ENCODE measurements at regions not wholly inside any gene's neighbourhood (a gene's known extent, or its start where the extent isn't known, plus 50 kb on each side); places are given as distances from the start of the nearest gene placed in this dataset.

GRCh38 chr10:130889780-130890179 lies 421.7 kb downstream of the TCERG1L start:
- Histone ChIP-seq H3K27me3 (ENCODE audit: control insufficient read depth, insufficient read depth, low read length) (no peaks in the 10 kb centered on the region), H3K36me3 (ENCODE audit: control insufficient read depth, insufficient read depth, low read length) (no peaks in the 10 kb centered on the region), H3K4me3 (ENCODE audit: low read depth, low read length) (no peak overlapping the region)
- FAIRE-seq (no peak), DNase-seq (ENCODE audit: low read depth) (no peak)
- no peak for TF ChIP-seq CTCF (IDR thresholded peaks at IDR 0.05; ENCODE audit: insufficient read depth, low read length, severe bottlenecking)

GRCh38 chr10:130891066-130891465 lies 420.5 kb downstream of the TCERG1L start:
- DNase-seq (ENCODE audit: low read depth) (no peak), FAIRE-seq (no peak)
- TF ChIP-seq CTCF (IDR thresholded peaks at IDR 0.05; ENCODE audit: insufficient read depth, low read length, severe bottlenecking): no peak
- Histone ChIP-seq H3K4me3 (ENCODE audit: low read depth, low read length) (no peak overlapping the region), H3K27me3 (ENCODE audit: control insufficient read depth, insufficient read depth, low read length) (no peaks in the 10 kb centered on the region), H3K36me3 (ENCODE audit: control insufficient read depth, insufficient read depth, low read length) (no peaks in the 10 kb centered on the region)

GRCh38 chr10:130894471-130894870 lies 417.1 kb downstream of the TCERG1L start:
- FAIRE-seq (no peak), DNase-seq (ENCODE audit: low read depth) (no peak)
- no peaks in the 10 kb centered on the region for H3K36me3 ChIP-seq (ENCODE audit: control insufficient read depth, insufficient read depth, low read length)
- no peaks in the 10 kb centered on the region for H3K27me3 ChIP-seq (ENCODE audit: control insufficient read depth, insufficient read depth, low read length)
- no peak overlapping the region for H3K4me3 ChIP-seq (ENCODE audit: low read depth, low read length)
- TF ChIP-seq CTCF (IDR thresholded peaks at IDR 0.05; ENCODE audit: insufficient read depth, low read length, severe bottlenecking): no peak

GRCh38 chr10:130895161-130895560 lies 416.4 kb downstream of the TCERG1L start:
- DNase-seq (ENCODE audit: low read depth): no peak
- no peak overlapping the region for H3K4me3 ChIP-seq (ENCODE audit: low read depth, low read length)
- H3K36me3 ChIP-seq (ENCODE audit: control insufficient read depth, insufficient read depth, low read length): no peaks in the 10 kb centered on the region
- no peaks in the 10 kb centered on the region for H3K27me3 ChIP-seq (ENCODE audit: control insufficient read depth, insufficient read depth, low read length)
- no peak for TF ChIP-seq CTCF (IDR thresholded peaks at IDR 0.05; ENCODE audit: insufficient read depth, low read length, severe bottlenecking)
- FAIRE-seq: no peak

- H3K4me3 ChIP-seq (ENCODE audit: low read depth, low read length): no peak overlapping the region
- no peak for DNase-seq (ENCODE audit: low read depth)
- no peaks in the 10 kb centered on the region for H3K27me3 ChIP-seq (ENCODE audit: control insufficient read depth, insufficient read depth, low read length)
- no peak for FAIRE-seq
- H3K36me3 ChIP-seq (ENCODE audit: control insufficient read depth, insufficient read depth, low read length): no peaks in the 10 kb centered on the region
- TF ChIP-seq CTCF (IDR thresholded peaks at IDR 0.05; ENCODE audit: insufficient read depth, low read length, severe bottlenecking): no peak
Measured at GRCh38 chr10:130897815-130898214, 413.7 kb downstream of the TCERG1L start.

GRCh38 chr10:130898381-130898780 lies 413.1 kb downstream of the TCERG1L start:
- no peak for DNase-seq (ENCODE audit: low read depth)
- no peaks in the 10 kb centered on the region for H3K27me3 ChIP-seq (ENCODE audit: control insufficient read depth, insufficient read depth, low read length)
- no peaks in the 10 kb centered on the region for H3K36me3 ChIP-seq (ENCODE audit: control insufficient read depth, insufficient read depth, low read length)
- FAIRE-seq: no peak
- TF ChIP-seq CTCF (IDR thresholded peaks at IDR 0.05; ENCODE audit: insufficient read depth, low read length, severe bottlenecking): no peak
- no peak overlapping the region for H3K4me3 ChIP-seq (ENCODE audit: low read depth, low read length)

Measured in bronchial epithelial cell (primary cell).